HG03460 (cell line): ENCODE measurements at regions not wholly inside any gene's neighbourhood (a gene's known extent, or its start where the extent isn't known, plus 50 kb on each side); places are given as distances from the start of the nearest gene placed in this dataset.

Experiments
- ATAC-seq: cut with Tn5 transposase; IDR thresholded peaks from one replicate; pipeline ENCODE4 v1.9.1; 2021; ENCODE audit not compliant: unreplicated experiment

DNA sequence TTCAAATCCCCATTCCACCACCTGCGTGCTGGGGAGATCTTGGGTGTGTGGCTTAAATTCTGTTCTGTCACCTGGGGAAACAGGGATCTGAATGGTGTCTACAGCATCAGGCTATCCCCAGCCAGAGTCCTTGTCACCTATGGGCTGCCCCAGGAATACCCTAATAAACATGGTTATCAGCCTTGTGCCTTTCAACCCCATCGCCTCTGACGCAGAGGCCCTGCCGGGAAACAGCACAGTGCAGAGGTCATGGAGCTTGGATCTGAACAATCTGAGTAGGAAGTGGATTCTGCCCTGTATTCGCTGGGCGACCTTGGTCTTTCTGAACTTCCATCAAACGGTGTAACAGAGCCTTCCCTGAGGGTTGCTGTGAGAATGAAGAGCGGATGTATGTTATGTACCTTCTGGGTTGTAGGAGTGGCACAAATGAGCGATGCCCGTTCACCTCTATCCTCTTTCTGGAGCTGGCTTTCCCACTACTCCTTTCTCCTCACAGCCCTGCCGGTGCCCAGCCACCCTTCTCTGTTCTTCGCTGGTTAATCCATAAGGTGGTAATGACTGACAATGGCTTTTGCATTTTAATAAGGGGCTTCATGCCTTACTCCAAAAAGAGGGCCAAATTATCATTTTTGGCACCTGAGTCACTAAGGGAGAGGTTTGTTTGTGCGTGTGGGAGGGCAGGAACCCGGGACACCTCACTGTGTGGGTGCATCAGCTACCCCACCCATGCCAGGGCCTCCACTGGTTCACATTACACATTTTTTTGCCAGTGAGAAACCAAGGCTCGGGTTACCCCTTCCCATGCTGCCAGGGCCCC, 256.5 kb downstream of the MYCN start:
- ATAC-seq: no peak

DNA sequence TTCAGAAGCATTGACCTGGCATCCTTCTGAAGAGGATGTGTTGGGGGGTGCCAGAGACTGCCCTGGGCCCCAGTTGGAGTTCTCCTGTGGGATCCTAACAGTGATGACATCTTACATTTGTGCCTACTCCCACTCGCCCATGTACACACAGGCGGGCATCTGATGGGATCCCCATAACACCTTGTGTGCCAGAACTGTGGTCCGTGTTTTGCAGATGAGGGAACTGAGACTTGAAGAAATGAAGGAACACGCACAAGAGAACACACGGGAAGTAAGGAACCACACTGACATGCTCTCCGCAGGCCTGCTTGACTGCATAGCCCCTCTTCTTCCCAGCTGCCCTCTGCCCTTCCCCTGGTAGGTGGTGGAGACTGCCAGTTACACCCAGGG, 255.3 kb downstream of the MYCN start:
- no peak for ATAC-seq

DNA sequence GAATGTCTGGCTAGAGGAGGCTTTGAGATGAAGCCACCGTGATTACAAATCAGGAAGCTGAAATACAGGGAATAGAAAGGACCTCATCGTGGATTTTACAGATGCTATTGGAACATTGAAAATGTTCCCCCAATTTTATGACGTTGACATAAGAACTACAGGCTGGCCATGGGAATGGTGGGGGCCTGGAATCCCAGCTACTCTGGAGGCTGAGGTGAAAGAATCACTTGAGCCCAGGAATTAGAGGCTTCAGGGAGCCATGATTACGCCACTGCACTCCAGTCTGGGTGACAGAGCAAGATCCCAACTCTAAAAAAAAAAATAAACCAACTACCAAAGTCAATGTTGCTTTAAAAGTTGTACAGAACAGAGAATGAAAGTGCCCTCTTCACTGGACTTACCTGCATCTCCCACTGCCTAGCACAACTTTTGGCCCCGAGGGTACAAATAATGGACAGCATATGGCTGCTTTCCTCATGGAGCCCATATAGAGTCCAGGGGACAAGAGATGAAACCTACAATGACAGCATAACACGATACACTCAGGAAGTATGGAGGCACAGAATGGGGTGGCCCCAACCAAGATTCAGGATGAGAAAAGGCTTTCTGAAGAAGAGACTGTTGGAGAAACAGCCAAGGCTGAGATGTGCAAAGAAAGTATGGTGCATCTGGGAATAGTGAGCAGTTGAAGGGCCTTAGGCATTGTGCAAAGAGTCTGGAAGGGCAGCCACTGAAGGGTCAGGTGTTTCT, 254.8 kb downstream of the MYCN start:
- ATAC-seq: no peak

DNA sequence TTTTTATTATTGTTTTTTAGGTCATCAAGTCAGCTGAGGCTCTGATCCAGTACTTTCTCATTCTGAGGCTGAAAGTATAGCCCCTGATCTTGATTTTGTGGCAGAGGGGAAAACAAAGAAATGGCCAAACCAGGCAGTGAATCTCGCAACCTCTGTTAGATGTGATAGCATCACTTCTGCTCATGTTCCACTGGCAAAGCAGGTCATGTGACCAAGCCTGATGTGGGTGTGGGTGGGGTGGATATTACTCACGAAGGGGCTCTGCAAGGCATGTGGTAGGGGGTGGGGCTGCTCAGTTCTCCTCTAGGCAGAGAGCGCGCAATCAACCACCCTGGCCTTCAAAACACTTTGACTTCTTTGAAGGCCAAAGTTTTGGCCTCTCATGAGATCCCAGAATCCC, 254.2 kb downstream of the MYCN start:
- no peak for ATAC-seq

DNA sequence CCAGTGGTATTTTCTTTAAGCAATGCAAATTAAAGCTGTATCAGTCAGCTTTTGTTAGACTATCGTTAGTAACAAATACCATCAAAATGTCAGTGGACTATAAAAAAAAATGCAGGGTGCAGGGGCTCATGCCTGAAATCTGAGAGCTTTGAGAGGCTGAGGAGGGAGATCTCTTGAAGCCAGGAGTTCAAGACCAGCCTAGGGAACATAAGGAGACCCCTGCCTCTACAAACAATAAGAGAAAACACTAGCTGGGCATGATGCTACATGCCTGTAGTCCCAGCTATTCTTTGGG, 253.7 kb downstream of the MYCN start:
- no peak for ATAC-seq

DNA sequence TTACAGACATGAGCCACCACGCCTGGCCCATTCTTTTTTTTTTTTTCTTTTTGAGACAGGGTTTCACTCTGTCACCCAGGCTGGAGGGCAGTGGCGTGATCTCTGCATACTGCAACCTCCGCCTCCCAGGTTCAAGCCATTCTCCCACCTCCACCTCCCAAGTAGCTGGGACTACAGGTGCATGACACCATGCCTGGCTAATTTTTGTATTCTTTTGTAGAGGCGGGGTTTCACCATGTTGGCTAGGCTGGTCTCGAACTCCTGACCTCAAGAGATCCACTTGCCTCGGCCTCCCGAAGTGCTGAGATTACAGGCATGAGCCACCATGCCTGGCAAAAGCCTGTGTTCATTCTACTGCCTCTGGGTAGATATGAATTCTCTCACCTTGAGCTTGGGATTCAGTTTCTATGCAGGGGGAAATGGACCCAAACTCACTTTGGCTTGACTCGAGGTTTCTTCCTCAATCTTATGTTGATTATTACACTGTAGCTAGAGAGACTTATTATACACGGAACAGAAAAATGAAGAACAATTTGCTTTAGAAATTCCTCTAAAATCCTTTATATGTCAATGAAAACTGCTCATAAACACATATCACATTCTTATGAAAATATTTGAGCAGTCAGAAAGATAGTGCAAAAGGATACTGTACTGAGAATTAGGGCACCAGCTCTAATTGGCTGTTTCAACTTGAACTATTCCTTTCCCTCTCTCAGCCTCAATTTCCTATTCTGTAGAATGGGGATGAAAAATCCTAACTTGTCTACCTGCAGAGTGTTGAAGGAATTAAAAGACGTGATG, 252.3 kb downstream of the MYCN start:
- ATAC-seq: no peak

DNA sequence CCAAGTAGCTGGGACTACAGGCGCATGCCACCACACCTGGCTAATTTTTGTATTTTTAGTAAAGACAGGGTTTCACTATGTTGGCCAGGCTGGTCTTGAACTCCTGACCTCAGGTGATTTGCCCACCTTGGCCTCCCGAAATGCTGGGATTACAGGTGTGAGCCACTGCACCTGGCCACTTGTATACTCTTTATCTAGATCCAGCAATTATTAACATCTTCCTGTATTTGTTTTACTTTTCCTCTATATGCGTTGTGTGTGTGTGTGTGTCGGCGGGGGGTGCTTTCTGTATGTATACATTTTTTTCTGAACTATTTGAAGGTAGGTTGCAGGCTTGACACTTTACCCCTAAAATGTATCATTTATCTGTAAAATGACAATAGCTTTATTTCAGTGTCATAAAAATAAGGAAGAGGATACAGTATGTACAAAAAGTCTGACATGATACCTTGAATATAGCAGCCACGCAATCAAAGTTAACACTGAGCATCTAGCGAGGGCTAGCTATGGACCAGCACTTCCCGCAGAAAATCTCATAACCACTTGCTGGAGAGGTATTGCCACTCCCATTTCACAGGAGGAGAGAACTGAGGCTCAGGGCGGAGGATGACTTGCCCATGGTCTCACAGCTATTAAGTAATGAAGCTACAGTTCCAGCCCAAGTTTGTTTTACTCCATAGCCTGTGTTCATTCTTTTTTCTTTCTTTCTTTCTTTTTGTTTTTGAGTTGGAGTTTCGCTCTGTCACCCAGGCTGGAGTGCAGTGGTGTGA, 251.3 kb downstream of the MYCN start:
- no peak for ATAC-seq

DNA sequence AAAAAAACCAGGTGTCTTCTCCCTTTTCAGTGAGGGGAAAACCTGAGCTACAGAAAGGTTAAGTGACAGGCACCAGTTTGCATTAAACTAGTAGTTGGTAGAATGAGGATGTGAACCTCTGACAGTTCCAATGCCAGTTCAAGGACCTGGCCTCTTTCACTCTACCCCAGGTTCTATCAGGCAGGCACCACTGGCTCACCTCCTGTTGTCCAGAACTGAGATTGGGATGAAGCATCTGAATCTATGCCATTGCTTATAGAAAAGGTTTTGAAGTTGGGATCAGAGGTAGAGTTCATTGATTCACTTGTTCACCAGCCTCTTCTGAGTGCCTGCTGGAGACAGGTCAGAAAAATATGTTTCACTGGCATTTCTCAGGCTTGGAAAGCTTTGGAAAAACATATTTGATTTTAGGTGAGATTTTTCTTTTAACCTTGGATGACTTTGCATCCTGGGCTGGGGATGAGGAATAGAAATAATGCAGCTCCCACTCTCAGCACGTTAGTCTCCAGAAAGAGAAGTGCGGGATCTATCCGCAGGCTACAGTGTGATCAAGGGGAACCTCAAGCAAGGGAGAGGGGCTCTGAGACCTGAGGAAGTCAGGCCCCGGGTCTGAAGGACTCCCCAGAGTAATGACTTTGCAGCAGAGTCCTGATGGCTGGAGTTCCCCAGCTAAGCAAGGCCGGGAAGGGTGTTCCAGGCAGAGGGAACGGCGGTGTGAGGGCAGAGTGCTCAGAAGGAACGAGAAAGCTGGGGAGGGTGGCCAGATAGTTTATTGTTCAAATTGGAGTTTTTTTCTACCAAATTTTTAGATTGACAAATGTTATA, 250.3 kb downstream of the MYCN start:
- ATAC-seq: no peak

DNA sequence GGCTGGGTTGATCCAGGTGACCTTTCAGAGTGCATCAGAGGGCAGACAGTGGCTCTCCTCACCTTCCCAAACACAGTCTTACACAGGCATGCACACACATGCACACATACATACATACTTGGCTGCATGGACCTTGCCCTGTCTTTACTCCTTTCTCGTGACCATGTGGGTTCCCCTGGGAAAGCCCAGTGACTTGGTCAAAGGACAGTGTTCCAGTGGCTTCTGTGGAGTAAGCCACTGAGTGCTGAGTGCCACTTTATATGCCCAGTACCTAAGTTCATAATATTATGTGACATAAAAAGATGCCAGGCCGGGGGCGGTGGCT, 249.4 kb downstream of the MYCN start:
- ATAC-seq: no peak

DNA sequence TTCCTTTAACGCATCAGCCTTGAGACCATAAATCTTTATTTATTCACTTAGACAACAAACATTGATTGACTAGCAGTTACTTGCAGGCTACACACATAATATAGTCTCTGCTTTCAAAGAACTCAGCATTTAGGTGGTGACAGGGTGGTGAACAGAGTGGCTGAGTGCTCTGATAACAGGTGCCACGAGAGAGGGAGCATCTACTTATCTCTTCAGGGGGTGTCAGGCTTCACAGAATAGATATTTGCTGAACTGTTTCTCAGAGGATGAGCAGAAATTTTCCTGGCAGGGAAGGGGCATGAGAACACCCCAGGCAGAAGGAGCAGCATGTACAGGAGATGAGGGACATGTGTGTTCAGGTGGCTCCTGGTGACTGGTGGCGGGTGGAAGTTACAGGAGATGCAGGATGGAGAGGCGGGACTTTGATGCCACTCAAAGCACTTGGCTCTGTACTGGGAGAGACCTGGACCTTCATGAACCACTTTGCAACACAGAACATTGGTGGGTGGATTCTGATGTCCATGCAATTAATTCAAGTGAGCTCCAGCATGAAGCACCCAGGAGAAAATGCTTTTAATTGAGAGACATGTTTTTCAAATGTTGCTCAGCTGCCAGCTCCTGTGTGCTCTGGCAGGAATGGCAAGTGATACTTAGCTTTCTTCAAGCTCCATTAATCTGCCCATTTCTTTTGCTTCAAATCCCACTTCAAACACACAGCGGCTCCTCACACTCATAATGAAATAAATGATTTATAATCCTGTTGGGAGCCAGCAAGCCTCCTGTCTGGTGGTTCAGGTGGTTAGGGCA, 248.9 kb downstream of the MYCN start:
- no peak for ATAC-seq

DNA sequence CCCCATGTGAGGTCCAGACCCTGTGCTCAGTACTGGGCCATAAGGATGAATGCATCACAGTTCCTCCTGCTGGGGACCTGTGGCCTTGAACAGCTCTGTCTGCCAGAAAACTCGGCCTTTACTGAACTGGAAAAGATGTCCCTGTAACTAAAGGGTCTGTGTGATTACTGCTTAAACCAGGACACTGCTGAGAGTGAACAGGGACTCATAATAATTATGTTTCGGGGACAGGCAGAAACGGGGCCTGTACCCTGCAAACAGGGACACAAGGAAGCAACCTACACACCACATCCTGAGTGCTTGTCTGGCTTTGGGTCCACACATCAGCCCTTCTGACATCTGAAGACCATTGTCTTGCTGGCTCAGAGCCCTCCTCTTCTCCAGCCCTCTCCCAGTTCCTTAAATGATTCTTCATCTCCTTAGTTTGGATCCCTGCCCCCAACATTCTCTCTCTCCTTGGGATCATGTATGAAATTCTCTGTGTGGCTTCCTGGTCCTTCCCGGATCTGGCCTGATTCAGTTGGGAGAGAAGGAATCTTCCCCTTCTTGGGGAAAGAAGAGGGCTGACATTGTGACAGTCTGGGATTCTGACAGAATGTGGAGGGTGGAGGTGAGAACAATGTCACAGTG, 248.0 kb downstream of the MYCN start:
- ATAC-seq: no peak

DNA sequence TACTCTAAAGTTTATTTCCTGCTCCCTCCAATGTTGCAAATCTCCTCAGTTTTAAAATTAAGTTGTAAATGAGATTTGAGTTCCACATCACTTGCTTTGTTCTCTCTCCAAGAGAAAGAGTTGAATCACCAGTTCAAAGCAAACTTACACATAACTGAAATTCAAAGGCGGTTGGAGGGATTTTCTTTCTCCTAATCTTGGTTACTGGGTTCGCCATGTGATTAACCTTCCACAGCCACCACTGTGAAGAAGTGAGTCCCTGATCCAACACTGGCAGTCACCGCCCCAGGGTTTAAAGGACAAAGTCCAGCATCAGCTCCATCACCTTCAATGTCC, 247.1 kb downstream of the MYCN start:
- ATAC-seq: no peak

DNA sequence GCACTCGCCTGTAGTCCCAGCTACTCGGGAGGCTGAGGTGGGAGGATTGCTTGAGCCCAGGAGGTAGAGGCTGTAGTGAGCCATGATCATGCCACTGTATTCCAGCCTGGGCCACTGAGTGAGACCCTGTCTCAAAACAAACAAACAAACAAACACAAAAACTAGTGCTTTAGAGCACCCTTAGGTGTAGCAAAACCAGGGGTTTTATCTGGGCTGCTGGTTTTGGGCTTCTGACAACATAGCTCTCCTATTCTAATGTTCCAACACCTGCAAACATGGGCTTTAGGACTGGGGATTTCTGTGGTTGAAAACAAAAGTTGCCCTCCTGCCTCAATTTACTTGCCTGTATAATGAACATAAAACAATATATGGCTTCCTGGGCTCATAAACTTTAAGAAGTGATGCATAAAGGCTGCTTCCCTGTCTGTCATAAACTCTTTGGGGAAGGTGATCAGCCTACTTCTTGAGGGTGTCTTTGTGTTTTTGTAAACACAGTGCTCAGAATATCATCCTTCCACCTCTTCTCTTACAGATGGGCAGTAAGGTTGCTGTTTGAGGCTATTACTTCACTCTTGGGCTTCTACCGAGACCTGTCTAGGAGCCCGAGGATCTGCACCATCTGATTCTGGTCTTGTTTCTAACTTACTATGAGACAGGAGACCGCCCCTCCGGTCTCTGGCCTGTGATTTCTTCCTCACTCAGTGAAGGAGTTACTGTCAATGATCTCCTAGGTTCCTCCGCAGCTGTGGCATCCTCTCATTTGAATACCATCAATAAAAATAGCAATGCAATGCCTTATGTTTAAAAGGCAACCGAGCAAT, 246.5 kb downstream of the MYCN start:
- no peak for ATAC-seq

DNA sequence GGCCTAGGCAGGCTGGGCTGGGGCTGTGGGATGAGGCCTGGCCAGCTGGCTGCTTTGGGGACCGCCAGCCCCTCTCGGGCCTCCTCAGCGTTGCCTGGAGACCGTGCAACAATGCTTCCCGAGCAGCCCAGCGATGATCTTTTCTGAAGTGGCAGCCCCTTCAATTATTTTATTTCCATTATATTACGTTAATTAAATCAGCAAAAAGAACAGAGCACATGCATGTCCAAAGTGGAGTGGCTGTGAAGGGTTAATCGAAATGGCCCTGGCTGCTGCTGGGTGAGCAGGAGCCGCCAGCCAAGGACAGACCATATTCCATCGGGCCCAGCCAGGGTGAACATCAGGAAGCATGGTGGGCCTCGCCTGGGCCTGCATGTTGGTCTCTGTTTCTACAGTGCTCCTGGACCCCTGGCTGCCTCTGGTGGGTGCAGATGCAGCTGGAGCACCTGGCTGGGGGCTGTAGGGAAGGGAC, 245.5 kb downstream of the MYCN start:
- ATAC-seq: no peak

DNA sequence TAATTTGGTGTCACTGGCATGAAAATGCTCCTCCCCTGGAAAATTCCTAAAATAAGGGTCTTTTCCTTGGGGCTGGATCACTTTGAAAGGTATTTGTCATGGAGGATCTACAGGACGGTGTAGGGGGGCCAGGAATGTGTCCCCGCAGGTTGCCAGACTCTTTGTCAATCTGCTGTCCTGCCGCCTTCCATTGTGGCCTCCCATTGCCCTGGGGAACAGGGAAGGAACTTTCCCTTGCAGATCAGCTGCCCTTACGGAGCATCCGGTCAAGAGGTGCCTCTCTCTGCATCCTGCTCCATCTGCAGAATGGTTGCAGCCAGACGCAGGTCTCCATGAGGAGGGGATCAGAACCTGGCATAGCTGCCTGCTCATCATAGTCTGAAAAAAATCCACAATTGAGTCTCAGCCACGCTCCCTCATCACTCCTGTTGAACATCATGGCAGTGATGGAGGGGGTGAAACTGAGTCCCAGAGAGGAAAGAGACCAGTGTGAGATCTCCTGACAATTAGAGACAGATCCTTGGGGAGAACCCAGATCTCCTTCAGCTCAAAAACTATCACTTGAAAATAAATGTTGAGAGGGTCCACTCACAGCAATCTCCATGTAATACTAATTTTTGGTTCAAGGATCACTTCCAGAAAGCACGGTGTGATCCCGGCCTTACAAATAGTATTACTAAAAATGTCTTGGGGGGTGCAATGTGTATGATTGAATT, 244.8 kb downstream of the MYCN start:
- no peak for ATAC-seq

DNA sequence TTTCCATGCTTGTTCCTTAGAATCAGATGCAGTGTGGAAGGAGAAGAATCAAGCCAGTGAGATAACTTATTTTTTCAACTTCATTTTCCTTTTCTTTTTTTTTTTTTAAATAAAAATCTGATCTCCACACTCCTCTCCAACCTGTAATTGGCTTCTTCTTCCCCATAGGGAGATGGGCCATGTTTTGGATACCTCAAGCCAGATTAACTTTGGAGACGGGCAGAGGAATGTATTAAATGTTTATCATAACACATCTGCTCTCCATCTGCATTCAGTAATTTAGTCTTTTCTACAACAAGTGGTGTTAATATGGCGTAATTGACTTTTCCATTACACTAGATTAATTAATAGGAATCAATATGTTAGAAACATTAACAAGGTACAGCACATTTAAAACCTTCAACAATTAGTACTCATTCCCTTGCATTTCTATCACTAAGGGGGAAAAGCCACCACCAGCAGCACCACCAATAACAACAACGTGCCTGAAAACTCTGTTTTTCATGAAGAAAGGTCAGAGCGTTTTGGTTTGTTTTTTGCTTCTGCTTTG, 244.1 kb downstream of the MYCN start:
- ATAC-seq: no peak

DNA sequence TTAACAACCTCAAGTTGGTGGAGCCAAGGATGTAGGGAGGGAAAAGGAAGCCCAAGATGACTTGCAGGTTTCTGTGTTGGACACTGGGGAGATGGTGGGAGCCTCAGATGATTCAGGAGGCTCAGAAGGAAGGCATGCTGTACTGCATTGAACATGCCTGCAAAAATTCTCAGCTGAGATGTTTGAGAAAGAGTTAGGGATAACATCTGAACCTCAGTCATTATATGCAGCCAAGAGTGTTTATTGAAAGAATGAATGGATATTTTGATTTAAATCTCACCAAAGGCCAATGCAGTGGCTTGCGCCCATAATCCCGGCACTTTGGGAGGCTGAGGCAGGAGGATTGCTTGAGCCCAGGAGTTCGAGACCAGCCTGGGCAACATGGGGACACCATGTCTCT, 243.0 kb downstream of the MYCN start:
- no peak for ATAC-seq
